Glutamatergic neuron (in vitro differentiated cells): ENCODE measurements at regions not wholly inside any gene's neighbourhood (a gene's known extent, or its start where the extent isn't known, plus 50 kb on each side); places are given as distances from the start of the nearest gene placed in this dataset.

ENCODE experiments used
- DNase-seq: peaks from one replicate; pipeline ENCODE4 v3.0.0; 2022
- H3K27ac Mint-ChIP-seq: one replicate; pipeline ENCODE4 v1.8.0; 2020; ENCODE audit warnings: mild to moderate bottlenecking, mixed read lengths, inconsistent platforms; ENCODE audit not compliant: unreplicated experiment
- H3K27me3 Mint-ChIP-seq: one replicate; pipeline ENCODE4 v1.8.0; 2020; ENCODE audit warnings: mild to moderate bottlenecking, moderate library complexity, mixed read lengths, inconsistent platforms; ENCODE audit not compliant: unreplicated experiment
- H3K36me3 Mint-ChIP-seq: one replicate; pipeline ENCODE4 v1.8.0; 2020; ENCODE audit warnings: mild to moderate bottlenecking, mixed read lengths, inconsistent platforms; ENCODE audit not compliant: unreplicated experiment
- H3K4me1 Mint-ChIP-seq: one replicate; pipeline ENCODE4 v1.8.0; 2020; ENCODE audit warnings: mild to moderate bottlenecking, low read depth, mixed read lengths, inconsistent platforms; ENCODE audit not compliant: unreplicated experiment
- H3K4me3 Mint-ChIP-seq: one replicate; pipeline ENCODE4 v1.8.0; 2020; ENCODE audit warnings: mild to moderate bottlenecking, mixed read lengths, inconsistent platforms; ENCODE audit not compliant: unreplicated experiment
- H3K9me3 Mint-ChIP-seq: one replicate; pipeline ENCODE4 v1.8.0; 2020; ENCODE audit warnings: mild to moderate bottlenecking, moderate library complexity, mixed read lengths, inconsistent platforms; ENCODE audit not compliant: unreplicated experiment
- CTCF ChIP-seq: fragments of 200-600 bp; sonication (generic); IDR thresholded peaks from one replicate; pipeline ENCODE4 v1.5.0; 2021; ENCODE audit not compliant: partially characterized antibody, unreplicated experiment

- no peak for DNase-seq
- TF ChIP-seq CTCF: no peak
- H3K9me3 Mint-ChIP-seq: peaks cover 10% of the 10 kb centered on the region
- no peaks in the 10 kb centered on the region for H3K27me3 Mint-ChIP-seq
- H3K36me3 Mint-ChIP-seq: peaks cover 19% of the 10 kb centered on the region
- H3K27ac Mint-ChIP-seq: no peak overlapping the region
- no peak overlapping the region for H3K4me3 Mint-ChIP-seq
- peaks cover 7% of the 10 kb centered on the region for H3K4me1 Mint-ChIP-seq
Measured at GRCh38 chr17:77736199-77736585, 222.3 kb upstream of the TNRC6C start.

- H3K9me3 Mint-ChIP-seq: peaks cover 10% of the 10 kb centered on the region
- H3K27ac Mint-ChIP-seq: no peak overlapping the region
- H3K4me3 Mint-ChIP-seq: no peak overlapping the region
- no peak for DNase-seq
- peaks cover 7% of the 10 kb centered on the region for H3K4me1 Mint-ChIP-seq
- no peak for TF ChIP-seq CTCF
- H3K36me3 Mint-ChIP-seq: peaks cover 18% of the 10 kb centered on the region
- H3K27me3 Mint-ChIP-seq: no peaks in the 10 kb centered on the region
Measured at GRCh38 chr17:77736721-77737120, 221.8 kb upstream of the TNRC6C start.

GRCh38 chr17:77737442-77738265, 220.8 kb upstream of the TNRC6C start:
- H3K4me1 Mint-ChIP-seq: peaks cover 7% of the 10 kb centered on the region
- no peak for DNase-seq
- H3K4me3 Mint-ChIP-seq: no peak overlapping the region
- no peak for TF ChIP-seq CTCF
- H3K36me3 Mint-ChIP-seq: peaks cover 10% of the 10 kb centered on the region
- H3K9me3 Mint-ChIP-seq: peaks cover 9% of the 10 kb centered on the region
- H3K27me3 Mint-ChIP-seq: no peaks in the 10 kb centered on the region
- no peak overlapping the region for H3K27ac Mint-ChIP-seq

GRCh38 chr17:77738751-77739531, 219.6 kb upstream of the TNRC6C start:
- Mint-ChIP-seq H3K9me3 (peaks cover 11% of the 10 kb centered on the region), H3K4me3 (no peak overlapping the region), H3K4me1 (peaks cover 8% of the 10 kb centered on the region), H3K27ac (no peak overlapping the region), H3K36me3 (peaks cover 10% of the 10 kb centered on the region), H3K27me3 (no peaks in the 10 kb centered on the region)
- DNase-seq: no peak
- no peak for TF ChIP-seq CTCF

GRCh38 chr17:77740481-77740880, 218.0 kb upstream of the TNRC6C start:
- no peak overlapping the region for H3K4me3 Mint-ChIP-seq
- TF ChIP-seq CTCF: no peak
- H3K27ac Mint-ChIP-seq: no peak overlapping the region
- no peaks in the 10 kb centered on the region for H3K27me3 Mint-ChIP-seq
- peaks cover 10% of the 10 kb centered on the region for H3K4me1 Mint-ChIP-seq
- DNase-seq: no peak
- H3K36me3 Mint-ChIP-seq: peaks cover 13% of the 10 kb centered on the region
- H3K9me3 Mint-ChIP-seq: peaks cover 11% of the 10 kb centered on the region
